HG03025 (cell line): ENCODE measurements at regions not wholly inside any gene's neighbourhood (a gene's known extent, or its start where the extent isn't known, plus 50 kb on each side); places are given as distances from the start of the nearest gene placed in this dataset.

Experiments
- ATAC-seq: cut with Tn5 transposase; IDR thresholded peaks from one replicate; pipeline ENCODE4 v1.9.1; 2021; ENCODE audit warnings: mild to moderate bottlenecking, moderate library complexity; ENCODE audit not compliant: unreplicated experiment, low FRiP score

DNA sequence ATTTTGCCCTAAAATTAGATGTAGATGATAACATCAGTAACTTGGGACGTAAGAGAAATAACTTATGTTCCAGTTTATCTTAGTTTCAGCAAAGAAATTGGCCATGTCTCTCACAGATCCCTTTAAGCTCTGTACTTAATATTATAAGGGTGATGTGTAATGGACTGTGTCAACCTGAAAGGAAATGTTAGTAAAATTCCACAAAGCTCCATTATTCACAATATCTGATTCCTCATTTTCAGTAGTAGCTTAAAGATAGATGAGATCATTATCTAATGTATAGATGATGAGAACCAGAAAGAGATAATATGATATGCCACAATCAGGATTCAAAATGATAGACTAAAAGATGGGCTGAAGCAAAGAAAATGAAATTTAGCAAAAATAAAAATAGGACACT lies 316.8 kb upstream of the CHRM2 start:
- ATAC-seq, result no peak

DNA sequence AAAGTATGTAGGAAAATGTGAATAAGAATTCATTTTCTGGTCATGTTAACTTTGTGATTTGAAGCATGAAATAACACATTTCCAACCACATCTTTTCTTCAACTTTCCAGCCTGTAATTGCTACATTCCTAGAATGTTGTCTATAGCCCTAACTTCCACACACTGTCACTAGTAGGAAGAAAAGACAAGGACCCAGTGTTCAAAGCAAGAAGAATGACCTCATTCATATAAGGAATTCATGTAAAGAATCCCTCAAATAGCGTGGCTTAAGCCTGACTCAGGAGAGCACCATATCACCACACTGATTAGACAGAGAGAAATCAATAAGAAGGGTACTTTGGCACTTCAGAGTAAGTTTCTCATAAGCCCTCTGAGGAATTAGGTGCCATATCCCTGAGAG lies 318.7 kb upstream of the CHRM2 start:
- ATAC-seq, result no peak

DNA sequence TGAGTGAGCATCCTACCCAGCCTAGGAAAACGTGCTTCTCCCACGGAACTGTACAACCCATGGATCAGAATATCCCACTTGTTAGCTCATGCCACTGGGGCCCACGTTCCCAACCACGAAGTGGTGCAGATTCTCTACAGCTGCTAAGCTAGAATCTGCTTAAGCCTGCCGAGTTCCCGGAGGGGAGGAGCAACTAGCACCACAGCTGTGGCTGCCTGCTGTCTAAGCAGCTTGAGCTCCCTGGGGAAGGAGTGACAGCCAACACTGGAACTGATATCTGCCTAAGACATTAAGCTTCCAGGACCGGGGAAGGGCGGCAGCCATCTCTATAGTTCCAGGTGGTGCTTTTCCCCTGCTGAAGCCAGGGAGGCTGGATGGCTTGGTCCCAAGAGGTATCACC lies 334.7 kb upstream of the CHRM2 start:
- ATAC-seq, result no peak

DNA sequence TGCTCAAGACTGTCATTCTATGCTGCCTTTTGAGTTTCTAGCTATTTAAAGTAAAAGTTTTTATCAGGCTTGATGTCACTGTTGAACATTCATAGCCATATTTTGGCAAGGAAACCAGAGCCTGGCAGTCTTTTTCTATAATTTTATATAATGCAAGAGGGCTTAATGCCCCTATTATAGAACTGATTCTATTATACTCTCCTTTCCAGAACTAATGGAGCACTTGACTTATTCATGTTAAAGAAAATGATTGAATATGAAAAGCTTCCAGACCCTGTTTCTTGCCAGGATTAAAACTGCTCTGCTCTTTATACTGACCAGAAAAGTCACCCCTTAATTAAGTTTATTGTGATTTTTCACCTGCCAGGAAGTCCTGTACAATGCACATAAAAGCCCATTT lies 337.6 kb upstream of the CHRM2 start:
- ATAC-seq, result no peak

DNA sequence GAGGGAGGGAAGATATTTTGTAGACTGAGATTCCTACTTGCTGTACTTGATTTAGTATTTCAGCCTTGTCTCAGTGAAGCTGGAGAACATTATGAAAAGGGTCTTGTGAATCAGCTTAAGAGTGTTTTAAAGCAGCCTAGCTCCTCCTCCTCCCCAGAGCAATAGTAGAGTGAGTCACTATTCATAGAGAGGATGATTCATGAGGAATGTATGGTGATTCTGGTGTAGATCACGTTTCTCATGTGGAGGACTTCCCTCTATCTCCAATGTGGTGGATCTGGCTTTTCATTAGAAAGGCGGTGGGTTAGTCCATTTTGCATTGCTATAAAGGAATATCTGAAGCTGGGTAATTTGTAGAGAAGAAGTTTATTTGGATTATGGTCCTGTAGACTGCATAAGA lies 340.1 kb upstream of the CHRM2 start:
- no peak for ATAC-seq

DNA sequence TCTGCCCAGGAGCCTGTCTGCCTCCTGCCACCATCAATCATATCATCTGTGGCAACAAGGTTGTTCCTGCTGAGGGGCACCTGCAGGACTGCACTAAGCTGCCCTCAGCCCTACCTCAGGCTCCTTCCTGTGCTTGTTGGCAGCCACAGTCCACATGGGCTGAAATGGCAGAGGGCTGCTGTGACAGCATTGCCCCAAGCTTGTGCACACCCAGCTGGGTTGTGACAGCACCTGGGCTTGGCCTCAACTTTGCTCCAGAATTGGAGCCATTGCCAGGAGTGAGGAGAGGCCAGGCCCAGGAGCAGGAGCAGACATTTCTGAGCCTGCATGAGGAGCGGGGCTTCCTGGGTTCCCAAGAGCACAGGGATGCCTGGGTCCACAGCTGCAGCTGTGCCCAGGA lies 340.9 kb upstream of the CHRM2 start:
- ATAC-seq, result no peak

DNA sequence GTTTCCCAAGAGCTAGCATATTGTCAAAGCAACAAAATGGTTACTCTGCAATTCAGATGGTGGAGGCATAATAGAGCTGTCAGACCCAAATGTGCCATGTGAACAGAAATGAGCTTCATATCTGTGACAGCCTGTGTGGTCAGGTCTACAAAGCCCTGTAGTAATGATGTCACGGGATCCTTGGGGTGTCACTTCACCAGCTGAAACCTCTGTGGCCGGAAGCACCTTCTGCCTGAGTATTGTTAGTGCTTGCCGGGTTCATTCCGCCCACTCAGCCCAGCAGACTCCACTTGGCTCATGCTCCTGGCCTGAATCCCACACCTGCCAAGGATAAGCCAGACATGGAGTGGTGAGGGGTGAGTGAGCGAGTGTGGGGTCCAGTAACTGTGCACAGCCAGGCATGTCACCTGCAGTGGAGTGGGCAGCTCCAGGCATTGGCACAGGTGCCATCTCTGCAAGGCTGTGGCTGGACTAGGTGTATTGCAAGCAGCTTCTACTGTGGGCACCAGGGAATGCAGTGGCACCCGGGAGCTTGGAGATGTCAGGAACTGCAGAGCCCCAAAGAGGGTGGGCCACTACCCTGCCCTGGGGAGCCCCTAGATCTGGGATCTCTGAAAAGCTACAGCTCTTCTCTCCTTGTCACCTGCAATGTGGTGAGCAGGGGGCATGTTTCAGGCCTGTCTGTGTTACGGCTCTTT lies 341.9 kb upstream of the CHRM2 start:
- ATAC-seq, result no peak

DNA sequence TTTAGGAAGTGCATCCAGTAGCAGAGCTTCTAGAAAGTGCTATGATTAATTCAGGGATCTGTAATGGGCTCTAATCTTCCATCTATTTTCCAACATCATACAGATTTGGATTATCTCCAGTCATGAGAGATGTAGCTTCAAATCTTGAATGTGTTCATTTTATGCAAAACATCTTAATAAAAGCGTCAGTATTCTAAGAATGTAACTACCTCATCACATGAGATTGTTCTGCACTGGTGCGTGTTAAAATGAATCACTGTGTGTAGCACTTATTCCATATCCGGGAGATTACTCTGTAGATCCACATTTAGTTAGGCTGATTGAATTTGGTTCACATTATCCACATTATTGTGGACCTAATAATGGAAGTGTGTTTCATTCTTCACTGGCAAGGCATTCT lies 344.9 kb upstream of the CHRM2 start:
- ATAC-seq, result no peak

DNA sequence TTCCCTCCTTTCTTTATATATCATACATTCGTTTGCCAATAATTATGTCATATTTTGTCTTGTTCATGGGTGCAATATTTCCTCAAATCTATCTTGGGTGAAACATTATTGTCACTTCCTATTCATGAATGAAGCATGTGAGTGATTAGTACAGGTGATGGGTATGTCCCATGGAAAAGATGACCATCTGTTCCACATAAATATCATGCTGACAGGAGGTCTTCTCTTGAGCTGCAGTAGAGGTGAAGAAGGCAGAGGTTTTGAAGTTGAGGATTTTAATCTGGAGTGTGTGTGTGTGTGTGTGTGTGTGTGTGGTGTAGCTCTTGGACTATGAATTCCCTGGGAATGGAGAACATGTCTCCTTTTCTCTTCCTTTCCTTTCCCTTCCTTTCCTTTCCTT lies 350.5 kb upstream of the CHRM2 start:
- ATAC-seq, result no peak

DNA sequence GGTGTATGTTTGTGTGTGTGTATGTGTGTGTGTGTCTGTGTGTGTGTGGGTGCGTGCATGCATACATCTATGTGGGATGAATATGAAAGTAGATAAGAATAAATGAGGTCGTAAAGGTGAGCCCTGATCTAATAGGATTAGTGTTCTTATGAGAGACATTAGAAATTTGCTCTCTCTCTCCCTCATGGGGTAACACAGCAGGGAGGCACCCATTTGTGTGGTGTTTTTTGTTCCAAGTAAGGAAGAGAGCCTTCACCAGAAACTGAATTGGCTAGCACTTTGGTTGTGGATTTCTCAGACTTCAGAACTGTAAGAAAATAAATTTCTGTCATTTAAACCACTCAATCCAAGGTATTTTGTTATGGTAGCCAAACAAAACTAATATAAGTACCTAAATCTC lies 353.7 kb upstream of the CHRM2 start:
- ATAC-seq, result no peak

DNA sequence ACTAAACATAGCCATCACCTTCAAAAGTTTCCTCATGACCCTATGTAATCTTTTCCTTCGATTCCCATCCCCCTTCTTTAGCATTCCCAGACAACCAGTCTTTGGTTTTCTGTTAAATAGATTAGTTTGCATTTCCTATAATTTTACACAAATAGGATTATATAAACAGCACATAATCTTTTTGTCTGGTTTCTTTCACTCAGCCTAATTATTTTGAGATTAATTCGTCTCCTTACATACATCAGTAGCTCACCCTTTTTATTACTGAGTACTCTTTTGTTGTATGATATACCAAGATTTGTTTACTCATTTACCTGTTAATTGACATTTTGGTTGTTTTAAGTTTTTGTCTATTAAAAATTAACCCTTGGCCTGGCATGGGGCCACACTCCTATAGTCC lies 354.7 kb upstream of the CHRM2 start:
- no peak for ATAC-seq

DNA sequence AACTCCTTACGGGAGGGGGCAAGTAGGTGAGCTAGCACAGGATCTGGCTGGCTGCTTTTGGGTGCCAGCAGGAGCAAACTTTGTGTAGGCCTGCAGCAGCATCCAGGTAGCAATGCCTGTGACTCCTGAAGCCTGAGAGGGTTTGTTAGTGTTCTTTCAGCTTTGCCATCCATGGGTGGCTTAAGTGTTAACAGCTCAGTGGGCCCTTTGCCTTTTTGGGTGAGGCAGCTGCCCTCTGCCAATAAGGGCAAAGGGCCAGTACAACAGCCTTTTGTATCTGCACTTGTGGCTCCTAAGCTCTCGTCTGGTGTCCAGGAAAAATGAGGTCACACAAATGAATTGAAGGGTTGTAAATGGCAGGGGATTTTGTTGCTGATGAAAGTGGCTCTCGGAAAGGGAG lies 359.0 kb upstream of the CHRM2 start:
- ATAC-seq, result no peak

DNA sequence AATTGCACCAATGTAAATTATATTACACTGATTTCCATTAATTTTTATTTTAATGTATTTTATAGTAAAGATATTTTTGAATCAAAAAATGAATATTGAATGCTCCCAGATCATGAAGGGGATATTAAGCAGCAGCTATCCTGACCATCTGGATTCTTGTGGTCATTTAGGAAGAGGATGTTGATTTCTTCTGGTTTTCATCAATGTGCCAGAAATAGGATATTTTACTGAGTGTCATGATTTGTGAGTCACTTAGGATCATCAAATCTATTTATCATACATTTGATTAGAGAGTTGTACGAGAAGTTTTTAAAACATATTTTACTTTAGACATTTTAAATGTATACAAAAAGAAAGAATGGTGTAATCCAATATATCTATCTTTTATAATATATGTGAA lies 366.3 kb upstream of the CHRM2 start:
- no peak for ATAC-seq

DNA sequence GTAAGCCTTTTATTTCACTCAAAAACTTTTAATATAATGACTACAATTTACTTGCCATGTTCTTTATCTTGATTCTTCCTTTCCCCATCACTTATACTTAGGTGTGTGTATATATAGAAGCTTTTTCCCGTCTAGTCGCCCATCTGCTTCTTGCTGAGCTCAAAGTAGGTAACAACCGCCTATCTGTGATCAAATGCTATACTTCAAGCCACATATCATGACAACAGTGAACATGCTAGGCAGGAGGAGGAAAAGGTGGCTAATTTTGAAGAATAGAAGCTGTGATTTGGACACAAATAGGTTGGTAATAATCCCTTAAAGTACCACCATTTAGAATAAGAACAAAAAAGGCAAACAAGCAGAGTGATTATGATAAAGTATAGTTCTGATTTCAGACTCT lies 367.3 kb upstream of the CHRM2 start:
- ATAC-seq, result no peak

DNA sequence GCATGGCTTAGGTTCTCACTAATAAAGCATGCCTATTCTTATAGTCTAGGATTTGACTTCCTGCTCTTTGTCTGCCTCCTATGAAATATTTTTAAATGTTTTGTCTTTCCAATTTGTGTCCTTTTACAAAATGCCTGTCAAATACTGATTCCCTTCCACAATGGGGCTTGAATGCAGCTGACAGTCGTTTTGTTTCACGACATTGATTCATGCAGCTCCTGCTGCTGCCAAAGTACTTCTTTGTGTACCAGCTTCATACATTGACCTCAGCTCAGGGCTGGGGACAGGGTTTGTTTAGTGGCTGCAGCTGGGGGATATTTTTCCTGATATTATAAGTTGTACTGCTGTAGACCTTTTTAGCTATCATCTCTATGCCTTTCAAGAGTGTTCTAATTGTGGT lies 371.9 kb upstream of the CHRM2 start:
- no peak for ATAC-seq

DNA sequence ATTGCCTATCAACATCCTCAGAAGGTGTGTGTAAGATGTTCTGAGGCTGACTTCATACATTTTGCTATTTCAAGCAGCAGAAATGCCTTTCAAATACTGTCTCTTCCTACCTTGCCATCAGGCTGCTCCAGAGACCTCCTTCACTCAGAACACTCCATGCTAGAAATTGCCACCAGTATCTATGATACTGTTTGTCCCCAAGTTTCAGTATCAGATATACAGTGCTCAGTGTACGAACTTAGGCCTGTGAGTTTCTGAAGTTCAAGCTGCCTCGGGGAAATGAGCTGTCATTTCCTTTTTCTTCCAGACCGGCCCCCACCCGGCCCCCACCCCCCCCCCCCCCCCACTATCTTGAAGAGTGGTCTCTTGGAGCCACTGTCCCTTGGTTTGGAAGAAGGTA lies 373.4 kb upstream of the CHRM2 start:
- ATAC-seq, result no peak

DNA sequence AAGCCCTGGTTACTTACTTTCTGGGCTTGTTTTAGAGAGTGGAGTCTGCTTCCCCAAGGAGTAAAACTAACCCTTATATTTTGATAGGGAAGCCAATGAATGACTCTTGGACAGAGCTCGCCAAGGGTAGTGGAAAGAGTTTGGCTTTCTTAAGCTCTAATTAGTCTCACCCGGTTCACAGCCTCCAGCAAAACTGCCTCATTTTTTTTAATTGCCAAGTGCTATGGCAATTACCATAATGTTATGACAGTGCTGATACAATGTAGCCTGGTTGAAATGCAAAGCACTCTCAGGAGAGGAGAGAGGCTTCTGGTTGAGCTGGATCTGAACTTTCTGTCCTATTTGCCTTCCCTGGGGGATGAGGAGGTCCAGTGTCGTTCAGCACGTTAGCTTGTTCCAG lies 376.1 kb upstream of the CHRM2 start:
- ATAC-seq, result no peak

DNA sequence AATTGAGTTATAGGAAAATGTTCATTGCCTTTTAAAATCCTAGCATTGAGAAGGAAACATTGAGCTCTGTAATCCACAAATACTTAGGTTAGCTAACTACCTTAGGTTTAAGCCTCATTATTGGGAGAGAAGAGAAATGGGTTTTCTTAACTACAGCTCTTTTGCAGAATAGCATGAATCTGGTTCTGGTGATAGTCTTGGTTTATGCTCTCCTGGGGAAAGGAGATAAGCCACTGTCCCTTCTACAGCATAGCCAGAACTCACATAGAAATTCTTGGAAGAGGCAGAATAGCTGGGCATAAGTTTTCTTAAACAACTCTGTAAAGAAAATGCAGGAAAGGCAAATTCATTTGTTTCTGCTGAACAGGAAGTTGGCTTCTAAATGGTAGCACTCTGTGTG lies 378.6 kb upstream of the CHRM2 start:
- no peak for ATAC-seq

DNA sequence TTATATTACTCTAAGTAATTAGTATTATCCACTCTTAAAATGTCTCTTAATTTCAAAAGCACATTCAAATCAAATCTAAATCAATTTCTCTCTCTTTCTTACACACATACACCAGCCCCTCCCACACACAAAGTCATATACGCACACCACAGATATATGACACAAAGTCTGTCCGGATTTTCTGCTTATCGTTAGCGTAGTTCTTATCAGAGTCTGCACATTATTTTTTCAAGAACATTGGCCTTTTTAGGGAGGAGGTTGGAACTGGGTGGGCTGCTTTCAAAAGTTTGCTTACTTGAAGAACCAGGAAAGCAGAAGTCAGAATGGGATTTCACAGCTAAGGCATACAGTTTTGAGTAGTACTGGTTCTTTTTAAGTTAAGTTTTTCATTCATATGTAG lies 387.6 kb upstream of the CHRM2 start:
- no peak for ATAC-seq

DNA sequence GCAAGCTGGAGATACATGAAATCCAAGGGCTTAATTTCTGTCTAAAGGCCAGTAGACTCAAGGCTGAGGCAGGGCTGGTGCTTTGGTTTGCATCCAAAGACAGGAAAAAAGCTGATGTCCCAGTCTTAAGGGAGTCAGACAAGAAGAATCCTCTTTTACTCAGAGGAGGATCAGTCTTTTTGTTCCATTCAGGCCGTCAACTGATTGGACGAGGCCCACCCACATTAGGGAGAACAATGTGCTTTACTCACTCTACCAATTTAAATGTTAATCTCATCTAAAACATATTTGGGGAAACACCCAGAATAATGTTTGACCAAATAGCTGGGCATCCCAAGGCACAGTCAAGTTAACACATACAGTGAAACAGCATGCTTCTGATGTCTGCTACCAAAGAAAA lies 388.5 kb upstream of the CHRM2 start:
- no peak for ATAC-seq

DNA sequence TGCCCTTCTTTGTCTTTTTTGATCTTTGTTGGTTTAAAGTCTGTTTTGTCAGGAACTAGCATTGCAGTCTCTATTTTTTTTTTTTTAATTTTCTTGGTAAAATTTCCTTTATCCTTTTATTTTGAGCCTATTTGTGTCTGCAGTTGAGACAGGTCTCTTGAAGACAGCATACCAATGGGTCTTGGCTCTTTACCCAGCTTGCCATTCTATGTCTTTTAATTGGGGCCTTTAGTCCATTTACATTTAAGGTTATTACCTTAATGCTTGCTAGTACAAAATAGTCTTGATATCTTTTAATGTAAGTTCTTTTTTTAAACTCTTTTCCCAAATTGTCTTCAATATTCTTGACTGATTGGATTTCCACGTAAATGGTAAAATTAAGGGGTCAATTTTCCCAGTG lies 398.3 kb upstream of the CHRM2 start:
- ATAC-seq, result no peak

DNA sequence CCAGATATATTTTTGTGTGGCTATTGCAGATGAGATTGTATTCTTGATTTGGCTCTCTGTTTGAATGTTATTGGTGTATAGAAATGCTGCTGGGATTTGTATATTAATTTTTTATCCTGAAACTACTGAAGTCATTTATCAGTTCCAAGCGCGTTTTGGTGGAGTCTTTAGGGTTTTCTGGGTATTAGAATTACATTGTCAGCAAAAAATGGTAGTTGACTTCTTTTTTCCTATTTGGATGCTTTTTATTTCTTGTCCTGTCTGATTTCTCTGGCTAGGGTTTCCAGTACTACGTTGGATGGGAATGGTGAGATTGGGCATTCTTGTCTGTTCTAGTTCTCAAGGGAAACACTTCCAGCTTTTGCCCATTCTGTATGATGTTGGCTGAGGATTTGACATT lies 415.5 kb upstream of the CHRM2 start:
- no peak for ATAC-seq

DNA sequence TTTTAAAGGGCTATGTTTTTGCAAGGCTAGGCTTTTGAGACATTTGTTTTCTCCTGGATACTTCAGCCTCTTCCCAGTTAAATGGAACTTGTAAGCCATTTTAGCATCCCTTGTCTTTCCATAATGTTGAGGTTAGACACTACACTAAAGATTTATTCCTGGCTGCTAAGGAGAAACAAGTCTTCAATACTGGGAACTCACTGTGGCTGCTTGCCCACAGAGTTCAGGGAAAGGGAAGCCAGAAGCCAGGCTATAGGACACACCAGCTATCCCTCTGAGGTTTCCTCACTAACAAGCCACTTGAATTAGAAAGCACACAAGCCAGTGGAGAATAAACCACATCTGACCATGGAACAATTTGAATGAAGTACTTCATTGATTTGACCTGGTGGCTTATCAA lies 421.7 kb upstream of the CHRM2 start:
- ATAC-seq, result no peak
